HG03066 (cell line): ENCODE measurements at regions not wholly inside any gene's neighbourhood (a gene's known extent, or its start where the extent isn't known, plus 50 kb on each side); places are given as distances from the start of the nearest gene placed in this dataset.
"Not testable (repeated sequence)": the region's sequence is repeated elsewhere in the genome, so short reads cannot be mapped to it uniquely, and the experiment has no call there.

Source experiments
- ATAC-seq: cut with Tn5 transposase; IDR thresholded peaks from one replicate; pipeline ENCODE4 v1.9.1; 2021; ENCODE audit warnings: low read depth; ENCODE audit not compliant: unreplicated experiment

- no peak for ATAC-seq
Observed at GRCh38 chr20:22834651-22835256, 200.4 kb upstream of the SSTR4 start.

DNA sequence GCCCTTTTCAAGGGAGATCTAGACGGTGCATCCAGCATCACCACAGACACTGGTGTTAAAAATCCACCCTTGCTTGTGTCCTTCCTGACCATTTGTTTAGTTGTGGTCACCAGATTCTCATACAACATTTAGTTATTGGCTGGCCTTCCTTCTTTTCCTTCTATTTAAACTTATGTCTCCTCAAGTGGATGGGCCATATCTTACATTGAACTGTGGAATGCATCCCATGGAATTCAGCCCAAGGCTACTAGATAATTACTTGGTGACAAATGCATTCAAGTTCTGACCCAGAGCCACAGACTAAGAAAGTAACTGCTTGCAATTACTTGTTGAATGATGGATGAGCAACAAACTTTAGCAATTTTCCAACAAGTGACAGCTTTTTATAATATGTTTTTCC lies 198.9 kb upstream of the SSTR4 start:
- no peak for ATAC-seq

- no peak for ATAC-seq
Observed at GRCh38 chr20:22836877-22837276, 198.2 kb upstream of the SSTR4 start.

GRCh38 chr20:22838001-22838400 lies 197.1 kb upstream of the SSTR4 start:
- no peak for ATAC-seq

DNA sequence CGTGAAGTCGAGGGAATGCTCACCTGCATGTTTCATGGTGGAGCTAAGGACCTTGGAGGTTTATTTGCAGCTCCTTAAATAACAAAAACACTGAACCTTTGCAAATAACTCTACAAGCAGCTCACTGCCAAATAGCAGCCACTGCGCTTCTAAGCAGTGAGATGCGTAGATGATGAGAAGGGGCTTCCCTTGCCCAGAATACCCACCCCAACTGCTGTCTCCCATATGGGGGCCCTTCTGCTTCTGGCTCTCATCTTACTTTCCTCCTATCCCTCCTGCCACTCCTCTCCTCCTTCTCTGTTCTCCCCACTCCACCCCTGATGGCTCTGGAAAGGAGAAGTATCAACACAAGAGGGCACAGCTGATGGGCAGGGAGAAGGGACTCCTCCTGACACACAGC lies 193.3 kb upstream of the SSTR4 start:
- ATAC-seq, result no peak

DNA sequence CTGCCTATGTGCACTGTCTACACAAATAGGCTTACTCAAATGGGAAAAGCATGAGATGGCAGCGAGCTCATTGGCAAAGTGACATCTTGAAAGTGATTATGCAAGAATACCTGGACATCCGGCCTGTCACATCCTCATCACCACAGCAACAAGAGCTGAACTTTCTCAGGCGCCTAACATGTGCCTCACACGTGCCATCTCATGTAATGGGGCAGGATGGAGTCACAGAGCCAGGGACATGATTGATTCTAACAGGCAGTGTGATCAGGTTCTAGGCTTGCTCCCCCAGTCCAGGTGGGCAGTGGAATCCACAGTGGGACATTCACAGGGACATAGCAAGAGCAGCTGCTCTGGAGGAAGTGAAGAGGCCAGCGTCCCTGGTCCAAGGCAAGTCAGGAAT lies 192.3 kb upstream of the SSTR4 start:
- no peak for ATAC-seq

DNA sequence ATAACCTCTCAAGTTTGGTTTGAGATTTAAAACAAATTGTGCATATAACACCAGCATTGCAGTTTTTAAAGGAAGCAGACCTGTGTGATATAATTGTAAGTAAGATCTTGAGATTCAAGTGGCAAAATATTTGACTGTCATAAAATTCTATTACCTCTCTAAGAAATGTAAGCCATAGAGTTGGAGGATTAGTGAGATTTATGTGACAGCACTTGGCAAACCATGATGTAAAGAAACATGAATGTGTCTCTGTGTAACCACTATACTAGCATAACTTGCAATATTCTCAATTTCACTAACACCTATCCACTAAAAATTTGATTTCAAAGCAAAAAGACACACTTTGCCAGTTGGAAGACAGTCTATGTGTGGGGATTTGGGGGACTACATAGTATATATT lies 190.2 kb upstream of the SSTR4 start:
- no peak for ATAC-seq

DNA sequence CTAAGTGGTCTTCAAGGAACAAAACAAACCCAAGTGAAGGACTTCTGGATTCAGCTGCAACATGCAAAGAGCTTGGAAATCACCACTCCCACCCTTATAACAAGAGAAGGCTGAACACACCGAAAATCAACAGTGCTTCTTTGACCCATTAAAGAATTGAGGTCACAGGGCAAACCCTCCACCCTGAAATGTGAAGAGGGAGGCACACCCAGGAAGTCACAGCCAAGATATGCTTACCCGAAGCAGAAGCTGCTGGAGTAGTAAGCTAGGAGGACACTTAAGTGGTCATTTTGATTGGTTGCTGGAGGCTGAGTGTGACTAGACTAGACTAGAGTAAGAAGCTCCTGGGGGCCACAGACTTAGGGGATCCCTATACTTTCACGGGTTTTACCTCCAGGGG lies 188.2 kb upstream of the SSTR4 start:
- no peak for ATAC-seq

- no peak for ATAC-seq
Observed at GRCh38 chr20:22848364-22848763, 186.7 kb upstream of the SSTR4 start.

- not testable (repeated sequence) for ATAC-seq
Observed at GRCh38 chr20:22851679-22852346, 183.3 kb upstream of the SSTR4 start.

DNA sequence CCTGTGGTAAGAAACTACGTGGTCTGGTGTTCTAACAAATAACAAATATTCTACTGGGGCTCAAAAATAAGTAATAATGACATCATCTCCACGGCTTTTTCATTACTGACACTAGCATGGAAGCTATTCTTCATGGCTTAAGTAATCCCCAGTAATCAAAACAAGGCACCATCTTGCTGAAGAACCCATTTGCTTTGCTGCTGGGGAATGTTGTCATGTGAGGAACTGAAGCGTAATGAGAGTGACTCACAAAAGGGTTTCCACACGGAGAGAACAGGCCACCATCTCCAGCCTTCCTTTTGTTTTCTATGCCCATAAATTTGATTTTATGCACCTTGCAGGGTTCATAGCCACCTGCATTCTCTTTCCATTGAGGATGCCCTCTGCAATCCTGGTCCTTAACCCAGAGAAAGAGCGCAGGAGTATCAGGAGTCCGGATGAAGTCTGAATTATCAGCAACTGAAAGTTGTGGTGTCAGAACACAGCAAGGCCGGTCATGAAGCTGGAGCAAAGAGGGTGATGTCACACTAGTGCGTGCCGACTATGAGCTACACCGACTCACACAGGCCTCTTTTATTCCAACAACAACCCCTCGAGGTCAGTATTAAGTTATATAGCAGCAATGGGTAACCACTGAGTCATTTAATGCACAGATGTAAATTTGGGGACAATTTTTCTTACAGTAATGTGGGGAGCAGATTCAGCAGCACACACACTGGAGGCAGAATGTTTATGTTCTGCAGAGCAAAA lies 173.7 kb upstream of the SSTR4 start:
- ATAC-seq, result no peak

DNA sequence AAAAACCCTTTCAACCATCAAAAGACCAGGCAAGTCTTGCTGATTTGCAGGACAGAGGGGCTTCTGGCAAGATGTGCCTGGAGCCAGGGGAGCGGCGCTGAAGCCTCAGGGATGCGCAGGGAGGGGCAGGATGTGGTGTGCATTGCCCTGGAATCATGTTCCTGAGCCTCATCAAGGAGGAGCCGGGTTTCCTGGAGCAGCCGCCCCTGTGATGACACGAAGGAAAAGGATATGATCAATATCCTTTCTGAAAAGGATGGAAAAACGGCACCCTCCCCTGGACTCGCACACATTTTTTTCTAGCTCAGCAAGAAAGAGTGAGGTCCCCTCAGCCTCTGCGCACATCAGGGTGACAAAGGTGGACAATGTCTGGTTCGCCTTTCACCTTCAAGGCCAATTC lies 173.1 kb upstream of the SSTR4 start:
- ATAC-seq, result no peak

GRCh38 chr20:22862671-22863230 lies 172.4 kb upstream of the SSTR4 start:
- no peak for ATAC-seq

- ATAC-seq, result no peak
Observed at GRCh38 chr20:22863826-22864225, 171.3 kb upstream of the SSTR4 start.

GRCh38 chr20:22866812-22867341 lies 168.2 kb upstream of the SSTR4 start:
- no peak for ATAC-seq

DNA sequence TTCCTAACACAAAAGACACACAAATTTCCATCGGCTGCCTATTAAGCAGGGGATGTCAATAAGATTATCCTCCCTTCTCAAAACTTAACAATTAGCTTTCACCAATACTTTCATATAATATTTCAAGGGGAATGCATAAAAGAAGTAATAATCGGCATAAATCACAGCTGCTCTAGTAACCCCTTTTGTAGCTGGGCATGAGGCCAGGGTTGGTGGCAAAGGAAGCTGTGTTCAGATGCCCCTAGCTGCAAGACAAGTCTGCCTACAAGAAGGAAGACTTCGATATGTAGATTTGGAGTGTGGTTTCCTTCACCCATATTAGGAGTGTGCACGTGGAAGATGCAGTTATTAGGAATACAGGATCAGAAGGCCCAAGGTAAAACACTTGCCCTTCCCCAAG lies 156.9 kb upstream of the SSTR4 start:
- ATAC-seq, result no peak

DNA sequence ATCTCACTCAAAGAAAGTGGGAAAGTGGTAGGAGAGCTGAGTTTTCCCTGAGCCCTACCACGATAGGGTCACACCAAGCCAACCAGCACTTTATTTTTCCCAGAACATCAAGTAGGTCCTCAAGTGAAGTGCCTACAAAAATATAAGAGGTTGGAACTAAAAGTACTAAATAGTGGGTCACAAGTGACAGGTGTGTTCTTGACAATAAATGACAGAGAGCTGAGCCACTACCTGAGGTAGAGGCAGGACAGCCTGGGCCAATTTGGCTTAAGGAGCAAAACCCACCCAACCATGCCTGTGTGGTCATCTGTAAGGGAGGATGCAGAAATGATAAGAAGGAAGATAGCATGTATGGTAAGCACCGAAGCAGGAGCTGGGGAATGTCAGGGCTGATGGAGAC lies 154.8 kb upstream of the SSTR4 start:
- ATAC-seq, result no peak

DNA sequence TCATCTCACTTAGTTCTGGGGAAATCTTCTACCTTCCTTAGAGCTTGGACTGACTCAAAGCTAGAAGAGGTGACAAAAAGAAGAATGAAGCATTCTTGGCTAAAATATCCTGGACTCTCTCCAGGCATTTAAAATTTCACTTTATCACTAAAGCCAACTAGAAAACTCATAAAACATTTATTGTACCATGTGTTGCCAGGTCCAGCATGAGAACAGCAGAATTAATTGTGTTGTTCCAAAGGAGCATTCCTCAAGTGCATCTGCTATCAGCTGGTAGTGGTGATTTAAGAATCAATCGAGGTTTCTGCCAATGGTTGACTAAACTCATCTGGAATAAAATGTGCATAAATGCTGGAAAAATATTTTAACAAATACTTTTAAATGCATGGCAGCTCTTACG lies 147.3 kb upstream of the SSTR4 start:
- no peak for ATAC-seq

GRCh38 chr20:22890594-22891300 lies 144.4 kb upstream of the SSTR4 start:
- no peak for ATAC-seq

DNA sequence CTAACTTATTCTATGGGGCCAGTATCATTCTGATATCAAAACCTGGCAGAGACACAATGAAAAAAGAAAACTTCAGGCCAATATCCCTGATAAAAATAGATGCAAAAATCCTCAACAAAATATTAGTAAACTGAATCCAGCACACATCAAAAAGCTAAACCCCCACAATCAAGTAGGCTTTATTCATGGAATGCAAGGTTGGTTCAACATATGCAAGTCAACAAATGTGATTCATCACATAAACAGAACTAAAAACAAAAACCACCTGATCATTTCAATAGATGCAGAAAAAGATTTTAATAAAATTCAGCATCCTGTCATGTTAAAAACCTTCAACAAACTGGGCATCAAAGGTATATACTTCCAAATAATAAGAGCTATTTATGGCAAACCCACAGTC lies 133.9 kb upstream of the SSTR4 start:
- ATAC-seq, result no peak

DNA sequence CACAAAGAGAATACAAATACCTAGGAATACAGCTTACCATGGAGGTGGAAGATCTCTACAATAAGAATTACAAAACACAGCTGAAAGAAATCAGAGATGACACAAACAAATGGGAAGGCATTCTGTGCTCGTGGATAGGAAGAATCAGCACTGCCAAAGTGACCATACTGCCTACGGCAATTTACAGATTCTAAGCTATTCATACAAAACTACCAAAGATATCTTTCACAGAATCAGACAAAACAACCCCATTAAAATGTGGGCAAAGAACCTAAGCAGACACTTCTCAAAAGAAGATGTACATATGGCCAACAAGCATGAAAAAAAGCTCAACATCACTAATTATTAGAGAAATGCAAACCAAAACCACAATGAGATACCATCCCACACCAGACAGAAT lies 133.2 kb upstream of the SSTR4 start:
- no peak for ATAC-seq
